Esophagus squamous epithelium (tissue), 5 donors: ENCODE measurements at regions not wholly inside any gene's neighbourhood (a gene's known extent, or its start where the extent isn't known, plus 50 kb on each side); places are given as distances from the start of the nearest gene placed in this dataset.

ENCODE experiments used
- DNase-seq: peaks from one replicate; lab custom pipeline; 2025; lab: John Stamatoyannopoulos, UW
- H3K27ac ChIP-seq, 4 donors: fragments of 200-600 bp; sonication (generic); one replicate each; pipeline ENCODE4 v1.5.1; 2016 to 2019; ENCODE audit warnings: mild to moderate bottlenecking in 1 of 4
- H3K27me3 ChIP-seq, 4 donors: fragments of 200-600 bp; sonication (generic); 1 replicate in 3 of 4; 2 replicates in 1 of 4; pipeline versions ENCODE4 v1.5.1 to v1.6.0; 2017 to 2021; ENCODE audit warnings: antibody characterized with exemption in 1 of 4
- H3K36me3 ChIP-seq, 3 donors: fragments of 200-600 bp; sonication (generic); one replicate each; pipeline ENCODE4 v1.5.1; 2016 to 2019
- H3K4me1 ChIP-seq, 3 donors: fragments of 200-600 bp; sonication (generic); one replicate each; pipeline ENCODE4 v1.5.1; 2017 to 2019
- H3K4me3 ChIP-seq, 4 donors: fragments of 200-600 bp; sonication (generic); 1 replicate in 3 of 4; 2 replicates in 1 of 4; pipeline ENCODE4 v1.5.1; 2016 to 2019; ENCODE audit warnings: mild to moderate bottlenecking in 2 of 4, moderate library complexity in 1 of 4
- H3K9me3 ChIP-seq, 3 donors: fragments of 200-600 bp; sonication (generic); one replicate each; pipeline ENCODE4 v1.5.1; 2016 to 2019
- CTCF ChIP-seq, 6 experiments: fragments of 450-650 bp in 4 of 6; fragments of 200-600 bp in 2 of 6; sonication (generic) in 2 of 6; IDR thresholded peaks; one replicate each; pipeline ENCODE4 v1.5.1; 2016 to 2019; ENCODE audit warnings: antibody characterized with exemption in 6 of 6, mild to moderate bottlenecking in 4 of 6, moderate library complexity in 4 of 6
- POLR2A ChIP-seq, 4 donors: fragments of 450-650 bp; IDR thresholded peaks; one replicate each; pipeline ENCODE4 v1.6.1; 2017; ENCODE audit warnings: antibody characterized with exemption in 4 of 4, mild to moderate bottlenecking in 4 of 4, moderate library complexity in 3 of 4
- WGBS, 2 donors: methylation state at CpG; one replicate each; pipeline ENCODE4 v1.1.5; 2018; 5-methylcytosine and 5-hydroxymethylcytosine counted together
- intact Hi-C: fragments of 100-400 bp; cut with DNase I; formaldehyde crosslinking; loops from one replicate; pipeline ENCODE4 v1.15.0; 2022
- donor health status: DM: yes; HTN: yes; CAD: no.

- H3K4me3 ChIP-seq, result no peak overlapping the region
- H3K27ac ChIP-seq, result no peak overlapping the region
- H3K9me3 ChIP-seq, result no peaks in the 10 kb centered on the region
- H3K4me1 ChIP-seq, result no peaks in the 10 kb centered on the region
- H3K27me3 ChIP-seq, result peaks cover 0 to 4% (median 0%) of the 10 kb centered on the region in 4 donors
- intact Hi-C loops, result no loop called here
- no peak for DNase-seq
- TF ChIP-seq CTCF (IDR thresholded peaks at IDR 0.05) (no peak), POLR2A (IDR thresholded peaks at IDR 0.05) (no peak)
- WGBS, 2 donors, result 24 to 49% methylated on average over 6 to 9 of the region's 9 CpGs
- H3K36me3 ChIP-seq, result no peaks in the 10 kb centered on the region
Observed at GRCh38 chr4:12703036-12703435, 781.1 kb downstream of the RAB28 start.

GRCh38 chr4:12701384-12701783, 782.8 kb downstream of the RAB28 start:
- Histone ChIP-seq H3K27me3 (peaks cover 0 to 4% (median 0%) of the 10 kb centered on the region in 4 donors), H3K36me3 (no peaks in the 10 kb centered on the region), H3K27ac (no peak overlapping the region), H3K4me1 (no peaks in the 10 kb centered on the region), H3K4me3 (no peak overlapping the region), H3K9me3 (no peaks in the 10 kb centered on the region)
- 90% methylated on average over 1 of the region's 1 CpG for WGBS, 2 donors
- intact Hi-C loops, result no loop called here
- no peak for DNase-seq
- TF ChIP-seq POLR2A (IDR thresholded peaks at IDR 0.05), result no peak
- TF ChIP-seq CTCF (IDR thresholded peaks at IDR 0.05), result no peak

- H3K9me3 ChIP-seq, result no peaks in the 10 kb centered on the region
- WGBS, 2 donors, result 52 to 54% methylated on average over 2 of the region's 2 CpGs
- no peak overlapping the region for H3K4me3 ChIP-seq
- no peak overlapping the region for H3K27ac ChIP-seq
- H3K27me3 ChIP-seq, result no peaks in the 10 kb centered on the region
- no peaks in the 10 kb centered on the region for H3K4me1 ChIP-seq
- DNase-seq, result no peak
- TF ChIP-seq POLR2A (IDR thresholded peaks at IDR 0.05), result no peak
- H3K36me3 ChIP-seq, result no peaks in the 10 kb centered on the region
- intact Hi-C loops, result no loop called here
Observed at GRCh38 chr4:12697970-12698369, 786.2 kb downstream of the RAB28 start.

GRCh38 chr4:12692815-12693214, 791.3 kb downstream of the RAB28 start:
- Histone ChIP-seq H3K27ac (no peak overlapping the region), H3K27me3 (no peaks in the 10 kb centered on the region), H3K9me3 (no peaks in the 10 kb centered on the region), H3K4me1 (no peaks in the 10 kb centered on the region), H3K4me3 (no peak overlapping the region), H3K36me3 (no peaks in the 10 kb centered on the region)
- DNase-seq, result no peak
- TF ChIP-seq POLR2A (IDR thresholded peaks at IDR 0.05), result no peak
- no peak for TF ChIP-seq CTCF (IDR thresholded peaks at IDR 0.05)
- intact Hi-C loops, result no loop called here
- WGBS, 2 donors, result 51 to 58% methylated on average over 2 of the region's 2 CpGs

GRCh38 chr4:12691168-12691567, 793.0 kb downstream of the RAB28 start:
- Histone ChIP-seq H3K9me3 (no peaks in the 10 kb centered on the region), H3K27me3 (no peaks in the 10 kb centered on the region), H3K4me1 (no peaks in the 10 kb centered on the region), H3K4me3 (no peak overlapping the region), H3K36me3 (no peaks in the 10 kb centered on the region), H3K27ac (no peak overlapping the region)
- no peak for DNase-seq
- intact Hi-C loops, result no loop called here
- TF ChIP-seq CTCF (IDR thresholded peaks at IDR 0.05), result no peak
- TF ChIP-seq POLR2A (IDR thresholded peaks at IDR 0.05), result no peak

- 93 to 95% methylated on average over 2 of the region's 2 CpGs for WGBS, 2 donors
- Histone ChIP-seq H3K27ac (no peak overlapping the region), H3K9me3 (no peaks in the 10 kb centered on the region), H3K36me3 (no peaks in the 10 kb centered on the region), H3K27me3 (no peaks in the 10 kb centered on the region), H3K4me3 (no peak overlapping the region), H3K4me1 (no peaks in the 10 kb centered on the region)
- no peak for DNase-seq
- TF ChIP-seq POLR2A (IDR thresholded peaks at IDR 0.05) (no peak), CTCF (IDR thresholded peaks at IDR 0.05) (no peak)
- intact Hi-C loops, result no loop called here
Observed at GRCh38 chr4:12689457-12689856, 794.7 kb downstream of the RAB28 start.
